GM13977 (cell line): ENCODE measurements at regions not wholly inside any gene's neighbourhood (a gene's known extent, or its start where the extent isn't known, plus 50 kb on each side); places are given as distances from the start of the nearest gene placed in this dataset.

Source experiments
- DNase-seq: peaks from one replicate; pipeline ENCODE4 v3.0.0; 2012; ENCODE audit warnings: low spot score
- in situ Hi-C: fragments of 300-500 bp; cut with MboI; formaldehyde crosslinking; loops from one replicate; pipeline ENCODE4 v1.12.0; 2022; ENCODE audit warnings: low sequenced_read_pairs, low pct_unique_long_range_greater_than_20kb, mixed read lengths, inconsistent platforms; ENCODE audit not compliant: unreplicated experiment
- TF ChIP-seq, protein P1 (sequence below): IDR thresholded peaks from 2 replicates; pipeline ENCODE4 v1.5.1; 2012; ENCODE audit warnings: mild to moderate bottlenecking, control low read depth; ENCODE audit not compliant: insufficient read depth; ENCODE audit errors: extremely low read depth, missing control alignments

DNA sequence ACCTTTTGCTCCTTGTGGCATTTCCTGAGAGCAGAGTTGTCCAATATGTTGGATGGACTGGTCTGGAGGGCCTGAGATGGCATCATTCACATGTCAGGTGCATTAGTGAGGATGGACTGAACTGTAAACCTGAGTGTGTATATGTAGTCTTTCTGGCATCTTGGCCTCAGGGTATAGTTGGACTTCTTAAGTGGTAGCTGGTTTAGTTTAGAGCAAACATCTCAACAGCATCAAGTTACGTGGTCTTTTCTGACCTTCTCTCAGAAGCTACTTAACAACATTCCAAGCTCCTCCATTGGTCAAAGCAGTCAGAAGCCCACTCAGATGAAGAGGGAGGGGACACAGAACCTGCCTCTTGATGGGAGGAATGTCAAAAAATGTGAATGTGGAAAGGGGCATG lies 829.9 kb downstream of the METTL15 start:
- no peak for DNase-seq
- TF ChIP-seq, protein P1, sequence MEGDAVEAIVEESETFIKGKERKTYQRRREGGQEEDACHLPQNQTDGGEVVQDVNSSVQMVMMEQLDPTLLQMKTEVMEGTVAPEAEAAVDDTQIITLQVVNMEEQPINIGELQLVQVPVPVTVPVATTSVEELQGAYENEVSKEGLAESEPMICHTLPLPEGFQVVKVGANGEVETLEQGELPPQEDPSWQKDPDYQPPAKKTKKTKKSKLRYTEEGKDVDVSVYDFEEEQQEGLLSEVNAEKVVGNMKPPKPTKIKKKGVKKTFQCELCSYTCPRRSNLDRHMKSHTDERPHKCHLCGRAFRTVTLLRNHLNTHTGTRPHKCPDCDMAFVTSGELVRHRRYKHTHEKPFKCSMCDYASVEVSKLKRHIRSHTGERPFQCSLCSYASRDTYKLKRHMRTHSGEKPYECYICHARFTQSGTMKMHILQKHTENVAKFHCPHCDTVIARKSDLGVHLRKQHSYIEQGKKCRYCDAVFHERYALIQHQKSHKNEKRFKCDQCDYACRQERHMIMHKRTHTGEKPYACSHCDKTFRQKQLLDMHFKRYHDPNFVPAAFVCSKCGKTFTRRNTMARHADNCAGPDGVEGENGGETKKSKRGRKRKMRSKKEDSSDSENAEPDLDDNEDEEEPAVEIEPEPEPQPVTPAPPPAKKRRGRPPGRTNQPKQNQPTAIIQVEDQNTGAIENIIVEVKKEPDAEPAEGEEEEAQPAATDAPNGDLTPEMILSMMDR, result no peak
- in situ Hi-C loops, result no loop called here

DNA sequence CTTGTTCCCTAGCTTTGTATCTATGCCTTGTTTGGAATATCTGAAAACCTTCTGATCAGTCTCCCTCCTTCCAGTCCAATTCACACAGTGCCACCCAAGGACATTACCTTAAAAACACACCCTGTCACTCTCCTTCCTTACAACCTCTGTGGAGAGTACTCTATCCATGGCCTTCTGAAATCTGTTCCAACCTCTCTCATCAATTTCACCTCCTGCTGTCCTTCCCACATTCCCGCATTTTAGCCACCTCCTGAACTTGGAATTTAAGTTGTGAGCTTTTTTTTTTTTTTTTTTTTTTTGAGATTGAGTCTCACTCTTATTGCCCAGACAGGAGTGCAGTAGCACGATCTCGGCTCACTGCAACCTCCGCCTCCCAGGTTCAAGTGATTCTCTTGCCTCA lies 824.8 kb downstream of the METTL15 start:
- in situ Hi-C loops, result no loop called here
- no peak for DNase-seq
- TF ChIP-seq, protein P1, result no peak

GRCh38 chr11:28924004-28924403 lies 815.8 kb downstream of the METTL15 start:
- in situ Hi-C loops, result no loop called here
- TF ChIP-seq, protein P1, result no peak
- no peak for DNase-seq

DNA sequence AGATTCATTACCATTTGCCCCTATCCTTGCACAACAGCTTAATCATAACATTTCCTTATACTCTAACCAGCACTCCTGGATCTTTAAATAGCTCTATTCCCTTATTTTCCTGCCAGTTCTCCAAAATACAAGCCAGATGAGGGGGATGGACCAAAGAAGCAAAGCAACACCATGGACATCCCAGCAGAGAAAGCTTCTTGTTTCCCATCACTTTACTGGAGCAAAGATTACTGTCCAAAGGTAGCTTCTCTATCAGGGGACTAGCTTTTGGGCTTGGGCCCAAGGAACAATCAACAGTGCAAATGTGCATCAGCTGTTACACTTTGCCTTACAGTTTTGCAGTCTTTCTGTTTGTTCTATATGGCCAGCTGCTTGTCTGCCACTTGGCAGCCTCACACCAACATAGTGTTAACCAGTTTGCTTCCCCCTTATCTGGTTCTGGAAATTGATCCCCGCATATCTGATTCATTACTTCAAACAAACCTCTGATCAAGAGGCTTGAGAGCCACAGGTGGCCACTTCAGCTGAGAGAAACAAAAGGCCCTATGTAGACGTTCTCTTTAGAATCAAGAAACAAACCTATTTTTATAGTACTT lies 814.3 kb downstream of the METTL15 start:
- in situ Hi-C loops, result no loop called here
- TF ChIP-seq, protein P1, result no peak
- DNase-seq, result no peak

- in situ Hi-C loops, result no loop called here
- TF ChIP-seq, protein P1, result no peak
- DNase-seq, result no peak
These were observed 811.0 kb downstream of the METTL15 start for GRCh38 chr11:28919194-28919593.

GRCh38 chr11:28913883-28914282 lies 805.7 kb downstream of the METTL15 start:
- in situ Hi-C loops, result no loop called here
- TF ChIP-seq, protein P1, result no peak
- DNase-seq, result no peak
